Uterus (tissue), 2 donors: ENCODE measurements at regions not wholly inside any gene's neighbourhood (a gene's known extent, or its start where the extent isn't known, plus 50 kb on each side); places are given as distances from the start of the nearest gene placed in this dataset.

Experiments used
- POLR2A ChIP-seq, 2 donors: fragments of 450-650 bp; IDR thresholded peaks; one replicate each; pipeline ENCODE4 v1.6.1; 2016; ENCODE audit warnings: antibody characterized with exemption in 2 of 2, mild to moderate bottlenecking in 1 of 2, moderate library complexity in 1 of 2
- TF ChIP-seq, protein P1 (sequence below), 4 experiments: fragments of 200-600 bp in 2 of 4; fragments of 450-650 bp in 2 of 4; sonication (generic) in 2 of 4; IDR thresholded peaks; one replicate each; pipeline ENCODE4 v1.5.1; 2016 to 2019; ENCODE audit warnings: antibody characterized with exemption in 4 of 4, mild to moderate bottlenecking in 2 of 4, moderate library complexity in 1 of 4

- TF ChIP-seq, protein P1, sequence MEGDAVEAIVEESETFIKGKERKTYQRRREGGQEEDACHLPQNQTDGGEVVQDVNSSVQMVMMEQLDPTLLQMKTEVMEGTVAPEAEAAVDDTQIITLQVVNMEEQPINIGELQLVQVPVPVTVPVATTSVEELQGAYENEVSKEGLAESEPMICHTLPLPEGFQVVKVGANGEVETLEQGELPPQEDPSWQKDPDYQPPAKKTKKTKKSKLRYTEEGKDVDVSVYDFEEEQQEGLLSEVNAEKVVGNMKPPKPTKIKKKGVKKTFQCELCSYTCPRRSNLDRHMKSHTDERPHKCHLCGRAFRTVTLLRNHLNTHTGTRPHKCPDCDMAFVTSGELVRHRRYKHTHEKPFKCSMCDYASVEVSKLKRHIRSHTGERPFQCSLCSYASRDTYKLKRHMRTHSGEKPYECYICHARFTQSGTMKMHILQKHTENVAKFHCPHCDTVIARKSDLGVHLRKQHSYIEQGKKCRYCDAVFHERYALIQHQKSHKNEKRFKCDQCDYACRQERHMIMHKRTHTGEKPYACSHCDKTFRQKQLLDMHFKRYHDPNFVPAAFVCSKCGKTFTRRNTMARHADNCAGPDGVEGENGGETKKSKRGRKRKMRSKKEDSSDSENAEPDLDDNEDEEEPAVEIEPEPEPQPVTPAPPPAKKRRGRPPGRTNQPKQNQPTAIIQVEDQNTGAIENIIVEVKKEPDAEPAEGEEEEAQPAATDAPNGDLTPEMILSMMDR (IDR thresholded peaks at IDR 0.05), result no peak
- TF ChIP-seq POLR2A (IDR thresholded peaks at IDR 0.05), result no peak
Measured at GRCh38 chr15:26075770-26076169, 212.6 kb upstream of the ATP10A start.
